PC-3 (cell line): ENCODE measurements at regions not wholly inside any gene's neighbourhood (a gene's known extent, or its start where the extent isn't known, plus 50 kb on each side); places are given as distances from the start of the nearest gene placed in this dataset.

ENCODE experiments used
- EZH2 ChIP-seq: fragments of 300-600 bp; sonication (generic); IDR thresholded peaks from one replicate; pipeline ENCODE4 v1.6.1; 2017; ENCODE audit warnings: antibody characterized with exemption, mild to moderate bottlenecking, low read length; ENCODE audit not compliant: unreplicated experiment
- EZH2phosphoT487 ChIP-seq: fragments of 300-600 bp; sonication (generic); IDR thresholded peaks from 2 replicates; pipeline ENCODE4 v1.6.1; 2018; ENCODE audit warnings: mild to moderate bottlenecking, antibody characterized with exemption, low read length, borderline replicate concordance

DNA sequence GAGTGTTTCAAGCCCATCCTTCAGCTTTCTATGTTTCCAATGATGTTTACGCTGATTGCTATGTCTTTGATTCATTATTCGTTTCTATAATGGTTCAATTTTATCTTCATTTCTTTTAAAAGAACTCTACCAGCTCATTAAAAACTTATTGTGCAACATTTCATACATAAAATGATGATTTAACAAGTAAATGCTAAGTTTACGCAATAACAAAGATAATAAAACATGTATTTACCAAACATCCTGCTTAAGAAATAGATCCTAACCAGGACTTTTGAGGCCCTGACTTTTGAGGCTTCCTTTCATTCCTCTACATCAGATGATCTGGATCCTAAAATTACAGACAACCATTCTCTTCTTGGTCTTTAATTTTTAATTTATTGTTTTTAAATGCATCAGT lies 86.5 kb upstream of the DLGAP1 start:
- TF ChIP-seq EZH2phosphoT487, result no peak
- TF ChIP-seq EZH2, result no peak
